Dermis blood vessel endothelial cell (primary cell): ENCODE measurements at regions not wholly inside any gene's neighbourhood (a gene's known extent, or its start where the extent isn't known, plus 50 kb on each side); places are given as distances from the start of the nearest gene placed in this dataset.

ENCODE experiments used
- DNase-seq: peaks from one replicate; pipeline ENCODE4 v3.0.0; 2010

DNA sequence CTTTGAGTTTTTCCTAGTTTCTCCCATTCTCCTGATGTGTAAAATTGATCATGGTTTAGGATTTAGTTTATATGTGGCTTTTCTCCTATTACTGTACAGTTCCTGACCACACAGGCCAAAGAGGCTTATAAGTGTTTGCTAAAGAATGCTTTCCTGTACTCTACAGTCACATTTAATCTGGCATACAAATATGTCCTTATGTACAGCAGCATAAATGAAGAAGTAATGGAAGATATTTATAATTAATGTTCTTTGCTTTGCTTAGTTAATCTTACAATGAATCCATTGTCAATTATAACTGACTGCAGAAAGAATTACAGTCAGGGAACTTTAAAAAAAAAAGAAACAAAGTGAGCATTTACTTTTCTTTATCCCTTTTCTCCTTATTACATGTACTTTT, 293.9 kb downstream of the KCNC2 start:
- no peak for DNase-seq

DNA sequence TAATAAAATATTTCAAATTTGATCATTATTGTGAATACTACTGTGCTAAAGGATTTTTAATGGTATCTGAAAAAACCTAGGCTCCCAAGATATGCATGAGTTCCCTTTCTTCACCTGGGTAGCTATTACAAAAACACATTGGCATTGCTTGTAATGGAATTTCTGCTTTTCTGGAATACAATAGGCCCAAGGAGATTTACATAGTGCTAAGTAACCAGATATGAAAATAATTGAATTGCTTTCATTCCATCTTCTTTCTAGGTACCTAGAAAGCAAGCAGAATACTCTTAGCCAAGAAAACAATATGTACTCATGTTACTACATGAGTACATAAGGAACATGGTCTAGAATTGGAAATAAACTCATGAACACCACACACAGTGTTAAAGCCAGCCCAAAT, 291.9 kb downstream of the KCNC2 start:
- no peak for DNase-seq

GRCh38 chr12:74918291-74918690, 291.3 kb downstream of the KCNC2 start:
- DNase-seq: no peak

GRCh38 chr12:74922117-74922516, 287.5 kb downstream of the KCNC2 start:
- DNase-seq: no peak

GRCh38 chr12:74922642-74923041, 287.0 kb downstream of the KCNC2 start:
- no peak for DNase-seq

GRCh38 chr12:74941670-74942069, 268.0 kb downstream of the KCNC2 start:
- no peak for DNase-seq

GRCh38 chr12:74945771-74946198, 263.9 kb downstream of the KCNC2 start:
- DNase-seq: no peak

DNA sequence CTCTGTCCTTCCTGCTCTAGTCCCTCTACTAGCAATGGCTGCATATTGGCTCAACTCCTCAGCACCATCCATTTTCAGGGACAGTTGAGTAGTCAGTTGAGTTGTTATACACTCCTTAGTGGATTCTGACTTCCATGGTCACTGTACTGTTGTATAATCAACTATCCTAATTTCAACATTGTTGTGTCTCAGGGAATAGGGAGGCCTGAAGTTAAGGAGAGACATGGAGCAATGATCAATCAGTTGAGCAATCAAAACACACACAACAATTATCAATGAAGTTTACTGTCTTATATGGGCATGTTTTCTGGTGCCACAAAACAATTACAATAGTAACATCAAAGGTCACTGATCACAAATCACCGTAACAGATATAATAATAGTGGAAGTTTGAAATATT, 255.9 kb downstream of the KCNC2 start:
- no peak for DNase-seq

DNA sequence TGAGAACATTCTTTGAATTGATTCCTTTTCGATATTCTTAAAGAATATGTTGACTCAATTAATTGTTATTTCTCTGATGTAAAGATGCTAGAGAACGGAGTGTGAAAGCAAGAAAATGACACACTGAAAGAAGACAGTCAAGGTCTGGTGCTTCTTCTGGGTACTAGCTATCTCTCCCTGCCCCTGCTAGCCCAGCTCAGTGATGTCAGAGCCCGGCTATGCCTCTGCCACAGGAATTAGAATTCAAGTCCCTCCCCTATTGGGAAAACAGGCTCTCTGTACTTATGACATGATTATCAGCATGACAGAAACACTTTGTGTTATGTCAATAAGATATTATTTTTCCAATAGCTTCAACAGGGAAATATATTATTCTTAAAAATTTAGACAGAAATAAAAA, 252.4 kb downstream of the KCNC2 start:
- no peak for DNase-seq

GRCh38 chr12:74957634-74958033, 252.0 kb downstream of the KCNC2 start:
- DNase-seq: no peak

DNA sequence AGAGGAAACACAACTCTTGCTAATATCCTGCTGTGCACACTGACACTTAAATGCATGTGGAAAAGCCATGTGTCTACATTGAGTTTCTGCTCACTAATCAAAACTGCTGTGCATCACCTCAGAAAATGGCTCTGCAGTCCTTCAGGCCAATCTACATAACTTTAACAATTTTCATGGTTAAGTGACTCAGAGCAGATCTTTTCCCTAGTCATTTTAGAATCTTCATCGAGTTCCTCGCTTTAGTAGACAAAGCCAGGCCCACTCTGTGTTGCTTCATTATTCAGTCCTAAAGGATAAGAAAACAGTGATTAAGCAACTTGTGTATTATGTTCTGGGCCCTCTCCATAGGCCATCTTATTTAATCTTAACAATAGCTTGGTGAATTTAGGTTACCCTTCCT, 250.0 kb downstream of the KCNC2 start:
- no peak for DNase-seq

DNA sequence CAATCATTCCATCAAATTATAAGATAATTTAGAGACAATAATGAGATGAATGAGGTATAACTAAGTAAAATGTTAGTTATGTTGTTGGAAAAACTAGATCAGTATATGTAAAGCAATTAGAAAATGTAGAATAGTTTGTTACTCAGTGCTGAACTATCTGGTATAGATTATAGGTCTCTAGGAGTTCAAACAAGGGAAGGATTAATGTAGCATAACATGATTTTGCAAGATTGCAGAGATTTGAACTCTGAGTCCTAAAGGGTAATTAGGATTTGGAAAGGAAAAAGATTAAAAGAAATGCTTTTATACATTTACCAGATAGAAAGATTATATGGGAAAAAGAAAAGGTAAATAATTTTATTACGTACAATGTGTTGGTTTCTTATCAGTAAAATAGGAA, 246.3 kb downstream of the KCNC2 start:
- DNase-seq: no peak

DNA sequence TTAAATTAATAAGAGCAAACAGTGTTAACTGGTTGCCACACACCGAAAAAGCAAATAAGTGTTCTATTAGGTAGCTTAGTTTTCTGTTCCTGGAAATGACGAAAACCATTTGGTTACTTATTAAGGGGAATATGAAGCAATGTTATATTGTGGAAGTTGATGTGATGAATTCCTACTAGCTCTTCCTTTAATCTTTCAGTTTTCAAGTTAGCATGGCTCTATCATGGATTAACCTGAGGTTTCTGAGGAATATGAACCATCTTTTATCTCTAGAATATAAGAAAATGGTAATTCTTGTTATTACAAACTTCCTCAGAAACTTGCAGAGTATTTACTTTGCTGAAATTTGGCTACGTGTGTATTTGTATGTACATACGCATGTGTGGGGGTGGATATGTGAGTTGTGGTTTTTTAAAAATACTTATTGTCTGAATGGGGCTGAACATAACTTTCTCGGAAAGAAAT, 245.7 kb downstream of the KCNC2 start:
- no peak for DNase-seq

GRCh38 chr12:74964390-74964789, 245.2 kb downstream of the KCNC2 start:
- no peak for DNase-seq

DNA sequence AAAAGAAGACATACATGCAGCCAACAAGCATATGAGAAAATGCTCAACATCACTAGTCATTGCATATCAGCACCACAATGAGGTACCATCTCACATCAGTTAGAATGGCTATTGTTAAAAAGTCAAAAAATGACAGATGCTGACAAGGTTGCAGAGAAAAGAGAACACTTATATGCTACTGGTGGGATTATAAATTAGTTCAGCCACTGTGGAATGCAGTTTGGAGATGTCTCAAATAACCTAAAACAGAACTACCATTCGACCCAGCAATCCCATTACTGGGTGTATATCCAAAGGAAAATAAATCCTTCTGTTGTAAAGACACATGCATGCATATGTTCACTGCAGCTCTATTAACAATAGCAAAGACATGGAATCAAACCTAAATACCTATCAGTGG, 238.4 kb downstream of the KCNC2 start:
- no peak for DNase-seq

- DNase-seq: no peak
Observed at GRCh38 chr12:74977832-74978481, 231.7 kb downstream of the KCNC2 start.

DNA sequence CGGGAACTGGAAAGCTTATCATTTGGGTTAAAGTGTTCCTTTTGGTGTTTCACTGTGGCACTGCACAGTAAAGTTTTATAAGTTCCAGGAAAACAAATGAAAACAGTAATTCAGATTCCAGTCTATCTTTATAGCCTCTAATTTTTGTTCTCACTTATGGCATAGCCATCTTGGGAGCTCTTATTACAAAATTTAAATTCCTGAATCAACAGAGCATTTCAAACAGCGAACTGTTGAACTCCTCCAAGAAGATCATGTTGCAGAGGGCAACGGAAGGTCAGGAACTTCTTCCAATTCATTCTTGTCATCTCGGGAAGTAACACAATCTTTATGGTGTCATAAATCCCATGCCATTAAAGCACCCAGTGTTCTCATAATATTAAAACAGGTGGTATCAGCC, 229.1 kb downstream of the KCNC2 start:
- no peak for DNase-seq

DNA sequence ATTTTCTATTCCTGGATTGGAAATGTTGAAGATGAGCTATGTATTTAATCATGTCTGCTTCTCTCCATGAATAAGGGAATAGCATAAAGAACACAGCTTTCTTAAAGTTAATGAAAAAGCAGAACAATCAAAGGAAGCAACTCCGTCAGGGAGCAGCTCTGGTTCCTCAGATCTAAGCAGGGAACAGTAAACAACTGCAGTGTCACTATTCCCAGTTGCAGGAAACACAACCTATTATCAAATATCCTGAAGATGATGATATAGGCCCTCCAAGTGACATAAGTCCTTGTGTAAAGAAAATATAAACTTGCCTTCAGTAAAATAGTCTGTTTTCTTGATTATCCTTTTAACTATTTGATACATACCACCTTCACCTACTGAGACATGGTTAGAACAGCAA, 228.1 kb downstream of the KCNC2 start:
- no peak for DNase-seq

DNA sequence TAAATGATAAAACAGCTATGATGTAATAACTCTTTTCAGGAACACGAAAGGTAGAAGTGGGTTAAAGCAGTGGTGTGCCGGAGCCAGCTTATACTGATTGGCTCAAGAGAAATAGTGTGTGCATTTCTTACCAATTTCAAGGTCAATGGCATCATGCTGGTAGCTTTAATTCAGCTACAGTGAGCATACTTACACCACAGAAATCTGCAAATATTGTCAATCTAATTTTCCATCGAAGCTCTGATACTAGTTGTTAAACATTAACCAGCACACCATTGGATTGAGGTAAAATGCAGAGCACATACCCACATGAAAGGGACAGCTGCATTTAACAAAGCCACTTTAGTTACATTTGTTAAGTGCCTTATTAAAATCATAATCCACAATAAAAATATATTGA, 225.7 kb downstream of the KCNC2 start:
- DNase-seq: no peak

DNA sequence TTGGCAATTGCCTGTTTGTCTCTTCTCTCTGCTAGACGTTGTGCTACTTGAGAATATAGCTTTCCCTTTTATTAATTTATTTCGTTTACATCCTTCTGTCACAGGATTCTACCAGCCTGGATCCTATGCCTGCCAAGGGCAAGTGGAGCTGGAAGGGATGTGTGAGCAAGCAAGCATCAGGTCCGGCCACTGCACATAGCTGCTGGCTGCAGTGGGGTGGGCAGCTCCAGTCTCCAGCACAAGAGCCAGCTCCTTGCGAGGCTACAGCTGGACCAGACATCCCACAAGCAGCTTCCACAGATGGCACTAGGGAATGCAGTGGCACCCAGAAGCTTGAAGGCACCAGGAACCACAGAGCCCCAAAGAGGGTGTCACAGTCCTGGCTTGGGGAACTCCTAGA, 225.0 kb downstream of the KCNC2 start:
- no peak for DNase-seq

- no peak for DNase-seq
Observed at GRCh38 chr12:74985293-74985985, 224.2 kb downstream of the KCNC2 start.

GRCh38 chr12:74985986-74986319, 223.7 kb downstream of the KCNC2 start:
- no peak for DNase-seq

GRCh38 chr12:74988156-74988555, 221.5 kb downstream of the KCNC2 start:
- DNase-seq: no peak
